ENCODE measurements at regions not wholly inside any gene's neighbourhood (a gene's known extent, or its start where the extent isn't known, plus 50 kb on each side); places are given as distances from the start of the nearest gene placed in this dataset.

DNA sequence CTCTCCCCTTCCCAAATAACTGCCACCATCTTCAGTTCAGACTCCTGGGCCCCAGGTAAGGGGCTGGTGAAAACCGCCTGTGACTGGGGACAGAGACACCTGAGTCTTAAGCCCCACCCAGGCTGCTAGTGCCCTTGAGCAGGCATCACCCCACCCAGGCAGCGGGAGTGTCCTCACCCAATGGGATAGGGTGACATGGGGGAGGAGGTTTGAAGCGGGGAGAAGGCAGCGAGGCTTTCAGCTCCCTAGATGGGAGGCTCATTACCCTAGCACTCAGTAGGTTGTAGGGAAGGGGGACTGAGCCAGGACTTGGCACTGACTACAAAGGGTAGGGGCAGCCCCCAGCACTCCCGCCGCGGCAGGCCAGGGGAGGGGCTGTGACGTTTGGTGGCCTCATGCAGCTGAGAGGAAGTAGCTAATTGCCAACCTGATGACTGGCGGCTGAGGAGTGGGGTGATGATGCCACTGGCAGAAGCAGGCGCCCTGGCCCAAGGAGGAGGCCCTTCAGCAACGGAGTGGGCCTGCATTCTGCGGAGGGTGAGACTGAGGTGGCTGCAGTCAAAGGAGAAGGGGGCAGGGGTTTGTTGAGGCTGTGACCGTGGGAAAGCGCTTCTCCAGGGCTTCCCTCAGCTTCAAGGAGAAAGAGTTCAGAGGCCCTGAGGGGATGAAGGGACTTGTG, 126.9 kb downstream of the MRPL14 start:
- no peak for TF ChIP-seq RARB (CRISPR knock-in tag; IDR thresholded peaks at IDR 0.05)
- TF ChIP-seq CREB5 (CRISPR knock-in tag; IDR thresholded peaks at IDR 0.05; ENCODE audit: low read depth): no peak
- TF ChIP-seq, protein P1, sequence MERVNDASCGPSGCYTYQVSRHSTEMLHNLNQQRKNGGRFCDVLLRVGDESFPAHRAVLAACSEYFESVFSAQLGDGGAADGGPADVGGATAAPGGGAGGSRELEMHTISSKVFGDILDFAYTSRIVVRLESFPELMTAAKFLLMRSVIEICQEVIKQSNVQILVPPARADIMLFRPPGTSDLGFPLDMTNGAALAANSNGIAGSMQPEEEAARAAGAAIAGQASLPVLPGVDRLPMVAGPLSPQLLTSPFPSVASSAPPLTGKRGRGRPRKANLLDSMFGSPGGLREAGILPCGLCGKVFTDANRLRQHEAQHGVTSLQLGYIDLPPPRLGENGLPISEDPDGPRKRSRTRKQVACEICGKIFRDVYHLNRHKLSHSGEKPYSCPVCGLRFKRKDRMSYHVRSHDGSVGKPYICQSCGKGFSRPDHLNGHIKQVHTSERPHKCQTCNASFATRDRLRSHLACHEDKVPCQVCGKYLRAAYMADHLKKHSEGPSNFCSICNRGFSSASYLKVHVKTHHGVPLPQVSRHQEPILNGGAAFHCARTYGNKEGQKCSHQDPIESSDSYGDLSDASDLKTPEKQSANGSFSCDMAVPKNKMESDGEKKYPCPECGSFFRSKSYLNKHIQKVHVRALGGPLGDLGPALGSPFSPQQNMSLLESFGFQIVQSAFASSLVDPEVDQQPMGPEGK (CRISPR knock-in tag; IDR thresholded peaks at IDR 0.05; ENCODE audit: borderline replicate concordance): no peak
- TF ChIP-seq ARNTL (CRISPR knock-in tag; IDR thresholded peaks at IDR 0.05; ENCODE audit: borderline replicate concordance, low read depth): no peak
- TF ChIP-seq TCF4 (CRISPR knock-in tag; IDR thresholded peaks at IDR 0.05; ENCODE audit: borderline replicate concordance): no peak
